KMS-11 (cell line): ENCODE measurements at regions not wholly inside any gene's neighbourhood (a gene's known extent, or its start where the extent isn't known, plus 50 kb on each side); places are given as distances from the start of the nearest gene placed in this dataset.

Experiments
- H2AFZ ChIP-seq: fragments of 200-600 bp; sonication (generic); 2 replicates; pipeline ENCODE4 v1.6.1; 2016; ENCODE audit warnings: antibody characterized with exemption, mixed run types, low read depth
- H3K27ac ChIP-seq: fragments of 200-600 bp; sonication (generic); 2 replicates; pipeline ENCODE4 v1.6.1; 2016; ENCODE audit warnings: mild to moderate bottlenecking, mixed run types
- H3K27me3 ChIP-seq: fragments of 200-600 bp; sonication (generic); 2 replicates; pipeline ENCODE4 v1.6.1; 2017; ENCODE audit warnings: mild to moderate bottlenecking, low read depth, mixed run types, moderate library complexity; ENCODE audit not compliant: insufficient read depth
- H3K36me3 ChIP-seq: fragments of 200-600 bp; sonication (generic); 2 replicates; pipeline ENCODE4 v1.6.1; 2017; ENCODE audit warnings: mild to moderate bottlenecking, mixed run types; ENCODE audit not compliant: insufficient read depth
- H3K4me1 ChIP-seq: fragments of 200-600 bp; sonication (generic); 2 replicates; pipeline ENCODE4 v1.6.1; 2016; ENCODE audit warnings: mild to moderate bottlenecking, low read depth, mixed run types; ENCODE audit not compliant: poor library complexity, severe bottlenecking
- H3K4me2 ChIP-seq: fragments of 200-600 bp; sonication (generic); 2 replicates; pipeline ENCODE4 v1.7.0; 2016; ENCODE audit warnings: mild to moderate bottlenecking, mixed run types
- H3K4me3 ChIP-seq: fragments of 200-600 bp; sonication (generic); IDR thresholded peaks from 2 replicates; pipeline ENCODE4 v1.6.1; 2017; ENCODE audit warnings: low read depth, low read length, mixed read lengths; ENCODE audit not compliant: insufficient read depth
- H3K79me2 ChIP-seq: fragments of 200-600 bp; sonication (generic); 2 replicates; pipeline ENCODE4 v1.6.1; 2016; ENCODE audit warnings: low read depth, mixed run types; ENCODE audit not compliant: insufficient read depth
- H3K9ac ChIP-seq: fragments of 200-600 bp; sonication (generic); 2 replicates; pipeline ENCODE4 v1.6.1; 2016; ENCODE audit warnings: mild to moderate bottlenecking, mixed run types
- H4K20me1 ChIP-seq: fragments of 200-600 bp; sonication (generic); 2 replicates; pipeline ENCODE4 v1.6.1; 2016; ENCODE audit warnings: mild to moderate bottlenecking, mixed run types; ENCODE audit not compliant: insufficient read depth
- CTCF ChIP-seq: fragments of 200-600 bp; sonication (generic); conservative IDR thresholded peaks from 2 replicates; pipeline ENCODE4 v1.6.1; 2017; ENCODE audit warnings: low read depth, mild to moderate bottlenecking, antibody characterized with exemption, low read length, moderate library complexity, mixed read lengths

- H3K79me2 ChIP-seq: no peaks in the 10 kb centered on the region
- no peak overlapping the region for H3K9ac ChIP-seq
- TF ChIP-seq CTCF: no peak
- H3K4me2 ChIP-seq: no peak overlapping the region
- no peaks in the 10 kb centered on the region for H3K4me1 ChIP-seq
- no peak overlapping the region for H3K27ac ChIP-seq
- H2AFZ ChIP-seq: no peak overlapping the region
- no peak overlapping the region for H3K4me3 ChIP-seq
- H4K20me1 ChIP-seq: no peaks in the 10 kb centered on the region
- H3K36me3 ChIP-seq: no peaks in the 10 kb centered on the region
- no peaks in the 10 kb centered on the region for H3K27me3 ChIP-seq
These were observed 58.3 kb downstream of the CXCL12 start for GRCh38 chr10:44326474-44327030.

- H3K27ac ChIP-seq: no peak overlapping the region
- no peaks in the 10 kb centered on the region for H3K36me3 ChIP-seq
- H3K79me2 ChIP-seq: no peaks in the 10 kb centered on the region
- no peak overlapping the region for H3K4me2 ChIP-seq
- H2AFZ ChIP-seq: no peak overlapping the region
- no peaks in the 10 kb centered on the region for H4K20me1 ChIP-seq
- H3K9ac ChIP-seq: no peak overlapping the region
- no peaks in the 10 kb centered on the region for H3K4me1 ChIP-seq
- no peaks in the 10 kb centered on the region for H3K27me3 ChIP-seq
- TF ChIP-seq CTCF: no peak
- no peak overlapping the region for H3K4me3 ChIP-seq
These were observed 59.1 kb downstream of the CXCL12 start for GRCh38 chr10:44325596-44326307.

- Histone ChIP-seq H3K27ac (no peak overlapping the region), H2AFZ (no peak overlapping the region), H4K20me1 (no peaks in the 10 kb centered on the region), H3K36me3 (no peaks in the 10 kb centered on the region), H3K4me3 (no peak overlapping the region), H3K4me2 (no peak overlapping the region), H3K27me3 (no peaks in the 10 kb centered on the region), H3K9ac (no peak overlapping the region), H3K79me2 (no peaks in the 10 kb centered on the region), H3K4me1 (no peaks in the 10 kb centered on the region)
- no peak for TF ChIP-seq CTCF
These were observed 59.7 kb downstream of the CXCL12 start for GRCh38 chr10:44325157-44325556.

- H3K27me3 ChIP-seq: no peaks in the 10 kb centered on the region
- no peak overlapping the region for H3K27ac ChIP-seq
- H3K4me2 ChIP-seq: no peak overlapping the region
- H3K4me1 ChIP-seq: no peaks in the 10 kb centered on the region
- no peaks in the 10 kb centered on the region for H4K20me1 ChIP-seq
- TF ChIP-seq CTCF: no peak
- H3K36me3 ChIP-seq: no peaks in the 10 kb centered on the region
- H3K79me2 ChIP-seq: no peaks in the 10 kb centered on the region
- no peak overlapping the region for H2AFZ ChIP-seq
- H3K4me3 ChIP-seq: no peak overlapping the region
- H3K9ac ChIP-seq: no peak overlapping the region
These were observed 61.1 kb downstream of the CXCL12 start for GRCh38 chr10:44323838-44324237.
